Small intestine (tissue), 7 donors: ENCODE measurements at regions not wholly inside any gene's neighbourhood (a gene's known extent, or its start where the extent isn't known, plus 50 kb on each side); places are given as distances from the start of the nearest gene placed in this dataset.

Source experiments
- DNase-seq, 2 donors: peaks; one replicate each; pipeline versions ENCODE4 v3.0.0 to v3.0.0-alpha.2; 2013
- FAIRE-seq: peaks from 2 replicates; lab custom pipeline; 2012; peaks lifted over from hg19 to GRCh38; lab: Jason Lieb, UNC
- H3K27ac ChIP-seq, 3 donors: one replicate each; pipeline ENCODE4 v1.5.1; 2013; ENCODE audit warnings: low read length in 2 of 3, mild to moderate bottlenecking in 2 of 3, control low read depth in 1 of 3, inconsistent platforms in 1 of 3, low read depth in 1 of 3, moderate library complexity in 1 of 3
- H3K27me3 ChIP-seq, 3 donors: one replicate each; pipeline ENCODE4 v1.6.1; 2013; ENCODE audit warnings: low read length in 3 of 3, inconsistent platforms in 1 of 3; ENCODE audit not compliant: control insufficient read depth in 3 of 3, insufficient read depth in 3 of 3
- H3K36me3 ChIP-seq, 3 donors: one replicate each; pipeline ENCODE4 v1.6.1; 2013; ENCODE audit warnings: low read length in 3 of 3, inconsistent platforms in 1 of 3, low read depth in 1 of 3, mild to moderate bottlenecking in 1 of 3, moderate library complexity in 1 of 3; ENCODE audit not compliant: control insufficient read depth in 3 of 3, insufficient read depth in 2 of 3
- H3K4me1 ChIP-seq, 3 donors: one replicate each; pipeline ENCODE4 v1.6.1; 2013; ENCODE audit warnings: low read length in 2 of 3, inconsistent platforms in 1 of 3, low read depth in 1 of 3, mild to moderate bottlenecking in 1 of 3, moderate library complexity in 1 of 3; ENCODE audit not compliant: control insufficient read depth in 3 of 3, insufficient read depth in 2 of 3
- H3K4me3 ChIP-seq, 3 donors: one replicate each; pipeline ENCODE4 v1.5.1; 2013; ENCODE audit warnings: low read length in 3 of 3, control low read depth in 1 of 3, inconsistent platforms in 1 of 3, low read depth in 1 of 3, mild to moderate bottlenecking in 1 of 3, moderate library complexity in 1 of 3
- H3K9me3 ChIP-seq, 2 donors: one replicate each; pipeline ENCODE4 v1.6.1; 2013; ENCODE audit warnings: low read depth in 1 of 2, low read length in 1 of 2; ENCODE audit not compliant: control insufficient read depth in 2 of 2, insufficient read depth in 1 of 2
- WGBS, 3 donors: extraction: QIAGEN DNeasy Blood & Tissue Kit; methylation state at CpG; one replicate each; pipeline ENCODE4 v1.1.7; 2013; 5-methylcytosine and 5-hydroxymethylcytosine counted together
- donor health status: healthy with polysubstance abuse.
- donor health status: control.
- donor health status: control.
- donor health status: Bipolar disorder and iron deficiency.
- donor health status: healthy.

GRCh38 chr1:22323141-22323845 lies 128.4 kb upstream of the ZBTB40 start:
- DNase-seq (no peak), FAIRE-seq (no peak)
- no peak overlapping the region for H3K27ac ChIP-seq
- no peaks in the 10 kb centered on the region for H3K36me3 ChIP-seq
- no peaks in the 10 kb centered on the region for H3K4me1 ChIP-seq
- no peak overlapping the region for H3K4me3 ChIP-seq
- WGBS, 3 donors: 87 to 91% (median 88%) methylated on average over 17 of the region's 17 CpGs
- peaks cover 0 to 4% (median 0%) of the 10 kb centered on the region in 3 donors for H3K27me3 ChIP-seq
- H3K9me3 ChIP-seq: peaks cover 0 to 4% of the 10 kb centered on the region in 2 donors

GRCh38 chr1:22323846-22324504 lies 127.7 kb upstream of the ZBTB40 start:
- H3K36me3 ChIP-seq: no peaks in the 10 kb centered on the region
- H3K27ac ChIP-seq: no peak overlapping the region
- no peak overlapping the region for H3K4me3 ChIP-seq
- H3K4me1 ChIP-seq: peaks cover 0 to 2% (median 0%) of the 10 kb centered on the region in 3 donors
- FAIRE-seq (no peak), DNase-seq (no peak)
- peaks cover 0 to 4% of the 10 kb centered on the region in 2 donors for H3K9me3 ChIP-seq
- 86 to 90% (median 87%) methylated on average over 10 to 11 of the region's 11 CpGs for WGBS, 3 donors
- no peaks in the 10 kb centered on the region for H3K27me3 ChIP-seq

- Histone ChIP-seq H3K4me3 (no peak overlapping the region), H3K4me1 (peaks cover 0 to 4% (median 0%) of the 10 kb centered on the region in 3 donors), H3K27ac (no peak overlapping the region), H3K9me3 (peaks cover 0 to 4% of the 10 kb centered on the region in 2 donors), H3K36me3 (no peaks in the 10 kb centered on the region), H3K27me3 (no peaks in the 10 kb centered on the region)
- DNase-seq: no peak
- 88 to 93% (median 90%) methylated on average over 10 of the region's 10 CpGs for WGBS, 3 donors
- no peak for FAIRE-seq
Measured at GRCh38 chr1:22325531-22326371, 125.9 kb upstream of the ZBTB40 start.

- no peaks in the 10 kb centered on the region for H3K36me3 ChIP-seq
- H3K4me3 ChIP-seq: no peak overlapping the region
- H3K9me3 ChIP-seq: peaks cover 0 to 4% of the 10 kb centered on the region in 2 donors
- 82 to 91% (median 84%) methylated on average over 8 of the region's 8 CpGs for WGBS, 3 donors
- FAIRE-seq (no peak), DNase-seq (no peak)
- H3K27ac ChIP-seq: no peak overlapping the region
- H3K27me3 ChIP-seq: no peaks in the 10 kb centered on the region
- H3K4me1 ChIP-seq: peaks cover 0 to 4% (median 0%) of the 10 kb centered on the region in 3 donors
Measured at GRCh38 chr1:22326372-22326915, 125.2 kb upstream of the ZBTB40 start.

- DNase-seq: no peak
Measured at GRCh38 chr1:22326931-22327330, 124.7 kb upstream of the ZBTB40 start.

GRCh38 chr1:22327411-22327810 lies 124.2 kb upstream of the ZBTB40 start:
- Histone ChIP-seq H3K27me3 (no peaks in the 10 kb centered on the region), H3K36me3 (no peaks in the 10 kb centered on the region), H3K4me1 (peaks cover 0 to 10% (median 0%) of the 10 kb centered on the region in 3 donors), H3K27ac (no peak overlapping the region), H3K9me3 (no peaks in the 10 kb centered on the region), H3K4me3 (no peak overlapping the region)
- FAIRE-seq (no peak), DNase-seq (no peak)
- 93 to 95% (median 93%) methylated on average over 8 of the region's 8 CpGs for WGBS, 3 donors

More at GRCh38 chr1:22326931-22327330, 124.7 kb upstream of the ZBTB40 start:
- Histone ChIP-seq H3K9me3 (peaks cover 0 to 2% of the 10 kb centered on the region in 2 donors), H3K4me1 (peaks cover 0 to 6% (median 0%) of the 10 kb centered on the region in 3 donors), H3K4me3 (no peak overlapping the region), H3K36me3 (no peaks in the 10 kb centered on the region), H3K27me3 (no peaks in the 10 kb centered on the region), H3K27ac (no peak overlapping the region)
- FAIRE-seq: no peak
- 75 to 93% (median 83%) methylated on average over 6 of the region's 6 CpGs for WGBS, 3 donors

GRCh38 chr1:22328331-22329147 lies 123.1 kb upstream of the ZBTB40 start:
- WGBS, 3 donors: 68 to 70% (median 69%) methylated on average over 16 to 17 of the region's 17 CpGs
- no peaks in the 10 kb centered on the region for H3K36me3 ChIP-seq
- no peak overlapping the region for H3K27ac ChIP-seq
- no peaks in the 10 kb centered on the region for H3K9me3 ChIP-seq
- FAIRE-seq: no peak
- no peaks in the 10 kb centered on the region for H3K27me3 ChIP-seq
- no peak overlapping the region for H3K4me3 ChIP-seq
- peaks cover 0 to 10% (median 0%) of the 10 kb centered on the region in 3 donors for H3K4me1 ChIP-seq
- no peak for DNase-seq
